ENCODE measurements at regions not wholly inside any gene's neighbourhood (a gene's known extent, or its start where the extent isn't known, plus 50 kb on each side); places are given as distances from the start of the nearest gene placed in this dataset.

DNA sequence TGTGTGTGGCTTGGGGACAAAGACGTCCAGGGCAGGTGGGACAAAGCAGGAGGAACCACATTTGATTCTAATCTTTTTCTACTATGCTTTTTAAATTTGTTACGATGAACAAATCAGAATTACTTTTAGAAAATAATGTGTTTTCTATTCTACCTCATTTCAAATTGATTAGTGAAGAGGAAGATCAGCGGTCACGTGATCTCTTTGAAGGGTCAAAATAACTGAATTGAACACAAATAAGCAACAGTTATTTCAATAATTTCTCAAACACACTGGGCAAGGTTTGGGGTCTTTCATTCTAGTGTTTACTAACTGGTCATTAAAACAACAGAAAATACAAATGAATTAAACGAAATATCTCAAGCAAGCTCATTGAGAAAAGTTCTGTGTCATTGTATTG is 773.0 kb upstream of the IGFBP3 start:
- TF ChIP-seq CTCF (IDR thresholded peaks at IDR 0.05), result no peak
- TF ChIP-seq POLR2A (IDR thresholded peaks at IDR 0.05), result no peak
